Activated CD4-positive, CD25-positive, alpha-beta regulatory T cell treated with anti-CD3 and anti-CD28 coated beads, Interleukin-2, amount 50 U/mL, for 24 hours (primary cell): ENCODE measurements at regions not wholly inside any gene's neighbourhood (a gene's known extent, or its start where the extent isn't known, plus 50 kb on each side); places are given as distances from the start of the nearest gene placed in this dataset.

Experiments used
- ATAC-seq, 2 donors: fragments of 150-1000 bp; cut with Tn5 transposase; one replicate each; pipeline ENCODE4 v1.10.0; 2021; ENCODE audit warnings: mild to moderate bottlenecking in 1 of 2, moderate library complexity in 1 of 2

DNA sequence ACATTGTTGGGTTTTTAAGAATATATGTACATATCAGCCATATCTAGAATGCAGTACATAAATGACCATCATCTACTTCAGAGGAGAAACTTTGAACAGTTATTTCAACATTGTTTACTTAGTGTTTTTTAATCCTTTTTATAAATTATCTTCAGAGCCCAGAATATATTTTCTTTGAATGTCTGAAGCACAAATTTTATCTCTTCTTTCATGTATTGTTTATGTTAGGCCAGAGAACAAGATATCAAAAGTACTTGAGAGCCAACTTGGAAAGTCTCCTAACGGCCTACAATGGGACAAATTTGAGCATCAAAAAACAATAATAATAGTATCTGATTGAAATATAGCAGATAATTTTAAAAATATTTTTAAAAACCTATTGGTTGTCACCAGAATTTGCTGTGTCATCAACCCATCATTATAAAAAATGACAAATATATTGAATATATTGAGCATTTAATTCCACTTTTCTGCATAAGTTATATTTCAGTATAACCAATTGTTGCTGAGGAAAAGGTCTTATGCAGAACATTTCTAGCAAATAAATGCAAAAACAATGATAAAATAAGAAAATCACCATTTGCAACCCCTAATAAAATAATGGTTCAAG lies 67.5 kb upstream of the CCNG1 start:
- no peak for ATAC-seq

DNA sequence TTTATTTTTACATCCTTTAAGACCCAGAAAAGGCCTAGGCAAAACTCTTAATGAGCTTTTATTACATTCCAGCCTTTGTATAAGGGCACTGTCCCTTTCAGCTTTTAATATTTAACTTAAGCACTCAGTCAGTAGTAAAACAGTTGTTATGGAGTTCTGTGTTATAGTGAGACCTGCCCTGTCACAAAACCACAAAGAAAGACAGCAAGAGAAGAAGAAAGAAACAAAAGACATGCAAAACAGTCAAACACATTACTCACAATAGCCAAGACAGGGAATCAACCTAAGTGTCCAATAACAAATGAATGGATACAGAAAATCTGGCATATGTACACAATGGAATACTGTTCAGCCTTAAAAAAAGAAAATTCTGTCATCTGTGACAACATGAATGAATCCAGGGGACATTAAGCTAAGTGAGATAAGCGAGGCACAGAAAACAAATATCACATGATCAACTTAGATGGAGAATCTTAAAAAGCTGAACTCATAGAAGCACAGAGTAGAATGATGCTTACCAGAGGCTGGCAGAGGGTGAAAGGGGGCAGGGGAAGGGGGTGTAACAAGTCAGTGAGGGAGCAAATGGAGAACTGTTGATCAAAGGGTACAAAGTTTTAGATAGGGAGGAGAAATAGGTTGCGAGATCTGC lies 63.8 kb upstream of the CCNG1 start:
- no peak for ATAC-seq

DNA sequence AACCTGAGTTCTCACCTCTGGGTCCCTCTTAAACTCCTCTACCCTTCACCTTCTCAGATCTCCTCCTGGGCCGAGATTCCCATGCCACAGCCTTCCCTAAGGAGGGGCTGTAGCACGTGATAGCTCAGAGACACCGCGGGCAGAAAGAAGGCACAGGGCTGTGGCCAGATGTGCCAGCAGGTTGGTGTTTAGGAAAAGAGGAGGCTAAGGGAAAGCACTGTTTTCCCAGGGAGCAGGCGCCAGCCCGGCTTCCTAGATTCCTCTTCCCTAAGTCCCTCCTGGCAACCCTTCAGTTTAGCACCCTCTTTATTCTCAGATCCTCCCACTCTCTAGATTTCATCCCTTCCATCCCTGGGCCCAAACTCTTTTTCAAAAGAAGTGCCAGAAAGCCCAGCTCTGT lies 59.4 kb upstream of the CCNG1 start:
- ATAC-seq = no peak

DNA sequence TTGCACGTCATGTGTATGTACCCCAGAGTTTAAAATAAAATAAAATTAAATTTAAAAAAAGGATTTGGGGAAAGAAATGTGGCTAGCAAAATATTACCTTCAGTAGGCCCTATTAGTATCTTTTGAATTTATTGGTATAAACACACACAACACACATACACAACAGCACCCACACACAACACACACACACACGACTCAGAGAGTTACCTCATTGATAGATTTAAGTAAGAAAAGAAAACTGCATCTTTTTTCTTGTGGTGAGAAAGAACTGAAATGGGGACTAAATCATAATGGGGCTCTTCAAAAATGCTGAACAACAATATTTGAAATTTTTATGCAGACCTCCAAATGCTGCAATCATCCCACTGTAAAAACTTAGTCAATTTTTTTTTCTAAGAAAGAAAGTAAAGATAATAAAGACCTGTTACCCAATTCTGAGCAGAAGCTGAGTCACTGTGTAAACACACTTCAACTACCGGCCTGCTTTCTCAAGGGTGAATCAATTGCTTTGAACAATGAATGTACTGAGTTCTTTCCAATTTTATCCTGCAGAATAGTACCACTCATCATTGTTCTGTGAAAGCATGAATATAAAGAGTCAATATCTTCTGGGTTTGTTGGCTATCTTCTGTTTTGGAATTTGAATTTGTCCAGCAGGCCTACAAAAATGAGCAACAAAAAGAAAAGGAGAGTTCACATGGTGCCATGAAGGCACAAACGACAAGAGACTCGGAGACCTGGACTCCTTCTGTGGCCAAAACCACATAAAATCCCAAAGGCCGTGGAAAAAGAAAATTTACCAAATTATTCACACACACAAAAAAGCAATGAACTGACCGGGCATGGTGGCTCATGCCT lies 57.9 kb upstream of the CCNG1 start:
- no peak for ATAC-seq

DNA sequence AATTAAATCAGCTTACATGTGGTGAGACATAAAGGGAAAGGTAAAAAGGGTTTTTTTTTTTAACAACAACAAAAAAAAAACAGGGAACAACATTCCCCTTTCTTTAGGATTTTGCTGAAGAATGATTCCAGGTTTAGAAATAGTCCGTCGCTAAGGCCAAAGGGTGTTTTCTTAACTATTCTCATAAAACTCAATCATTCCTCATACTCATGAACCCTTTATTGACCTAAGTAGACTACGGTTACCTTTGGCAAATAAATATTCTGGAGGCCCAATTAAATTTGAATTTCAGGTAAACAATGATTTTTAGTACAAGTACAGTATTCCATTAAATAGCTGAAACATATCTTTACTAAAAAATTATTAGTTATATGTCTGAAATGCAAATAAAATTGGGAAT lies 55.6 kb upstream of the CCNG1 start:
- no peak for ATAC-seq

DNA sequence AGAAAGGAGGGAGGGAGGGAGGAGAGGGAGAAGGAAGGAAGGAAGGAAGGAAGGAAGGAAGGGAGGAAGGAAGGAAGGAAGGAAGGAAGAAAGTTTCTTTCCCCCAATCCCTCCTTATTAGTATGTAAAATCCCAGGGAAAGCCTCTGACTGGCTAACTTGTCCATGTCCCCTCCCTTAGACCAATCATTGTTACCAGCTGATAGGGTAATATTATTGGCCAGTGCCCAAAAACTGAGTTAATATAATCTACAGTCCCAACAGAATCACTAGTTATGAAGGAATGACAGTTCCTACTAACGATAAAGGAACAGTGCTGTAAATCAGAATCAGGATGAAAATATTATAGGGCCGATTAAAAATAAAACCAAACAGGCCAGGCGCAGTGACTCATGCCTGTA lies 53.6 kb upstream of the CCNG1 start:
- no peak for ATAC-seq

DNA sequence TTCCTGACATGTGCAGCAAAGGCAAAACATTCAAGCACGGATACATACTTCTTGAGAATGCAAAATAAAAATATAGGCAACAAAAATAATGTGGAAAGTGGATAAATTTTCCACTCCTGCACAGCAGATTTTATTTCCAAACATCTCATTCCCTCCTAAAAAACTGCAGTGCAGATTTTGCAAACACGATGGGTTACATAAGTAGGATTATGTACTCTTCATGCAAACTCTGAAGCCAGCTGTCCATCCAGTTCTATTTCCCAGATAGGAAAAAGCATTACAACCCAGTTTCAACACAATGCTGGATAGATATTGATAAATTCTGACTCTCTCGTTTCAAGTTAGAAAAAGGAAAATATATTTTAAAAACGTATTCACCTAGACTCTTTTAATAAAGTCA lies 52.7 kb upstream of the CCNG1 start:
- ATAC-seq = no peak

DNA sequence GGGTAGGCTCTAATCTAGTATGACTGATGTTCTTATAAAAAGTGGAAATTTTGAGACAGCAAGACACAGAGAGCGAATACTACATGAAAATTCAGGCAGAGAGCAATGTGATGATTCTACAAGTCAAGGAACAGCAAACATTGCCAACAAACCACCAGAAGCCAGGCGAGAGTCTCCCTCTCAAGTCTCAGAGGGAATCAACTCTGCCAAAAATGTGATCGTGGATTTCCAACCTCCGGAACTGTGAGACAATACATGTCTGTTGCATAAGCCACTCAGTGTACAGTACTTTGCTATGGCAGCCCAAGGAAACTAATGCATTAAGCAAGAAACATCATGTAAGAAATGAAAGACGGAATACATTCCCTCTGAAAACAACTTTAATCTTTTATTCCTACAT lies 52.1 kb upstream of the CCNG1 start:
- no peak for ATAC-seq

DNA sequence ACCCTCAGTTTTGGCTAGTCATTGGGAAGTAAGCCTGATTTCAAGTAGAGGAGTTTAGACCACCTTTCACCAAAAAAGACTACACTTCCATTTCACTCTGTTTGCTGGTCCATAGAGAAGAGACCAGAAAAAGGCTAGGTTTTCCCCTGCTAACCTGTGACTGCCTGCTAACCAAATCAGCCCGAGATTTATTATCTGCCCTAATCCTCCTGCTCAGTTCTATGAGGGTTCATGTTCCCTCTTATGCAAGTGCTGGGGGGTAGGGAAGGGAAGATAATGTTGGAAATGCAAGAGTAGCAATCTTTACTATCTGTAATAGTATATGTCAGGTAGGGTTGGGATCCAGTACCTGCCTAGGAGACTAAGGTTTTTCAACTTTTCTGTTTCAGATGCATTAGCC lies 51.6 kb upstream of the CCNG1 start:
- no peak for ATAC-seq

DNA sequence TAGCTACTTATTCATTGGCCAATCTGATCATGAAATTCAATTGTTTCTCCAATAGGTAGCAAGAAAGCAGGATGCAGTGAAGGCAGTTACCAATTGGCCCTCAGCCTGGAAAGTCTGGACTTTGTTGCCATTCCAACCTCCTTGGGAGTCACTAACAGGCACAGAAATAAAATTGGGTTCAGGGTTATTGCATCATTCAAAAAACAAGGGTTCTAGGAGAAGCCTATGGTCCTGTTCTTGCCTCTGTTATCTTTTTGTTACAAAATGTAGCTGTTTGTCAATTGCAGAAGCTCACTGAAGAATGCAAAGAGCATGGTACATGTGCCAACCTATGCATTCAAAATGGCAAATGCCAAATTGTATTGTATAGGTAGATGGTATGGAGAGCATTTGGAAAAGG lies 51.0 kb upstream of the CCNG1 start:
- ATAC-seq = no peak

DNA sequence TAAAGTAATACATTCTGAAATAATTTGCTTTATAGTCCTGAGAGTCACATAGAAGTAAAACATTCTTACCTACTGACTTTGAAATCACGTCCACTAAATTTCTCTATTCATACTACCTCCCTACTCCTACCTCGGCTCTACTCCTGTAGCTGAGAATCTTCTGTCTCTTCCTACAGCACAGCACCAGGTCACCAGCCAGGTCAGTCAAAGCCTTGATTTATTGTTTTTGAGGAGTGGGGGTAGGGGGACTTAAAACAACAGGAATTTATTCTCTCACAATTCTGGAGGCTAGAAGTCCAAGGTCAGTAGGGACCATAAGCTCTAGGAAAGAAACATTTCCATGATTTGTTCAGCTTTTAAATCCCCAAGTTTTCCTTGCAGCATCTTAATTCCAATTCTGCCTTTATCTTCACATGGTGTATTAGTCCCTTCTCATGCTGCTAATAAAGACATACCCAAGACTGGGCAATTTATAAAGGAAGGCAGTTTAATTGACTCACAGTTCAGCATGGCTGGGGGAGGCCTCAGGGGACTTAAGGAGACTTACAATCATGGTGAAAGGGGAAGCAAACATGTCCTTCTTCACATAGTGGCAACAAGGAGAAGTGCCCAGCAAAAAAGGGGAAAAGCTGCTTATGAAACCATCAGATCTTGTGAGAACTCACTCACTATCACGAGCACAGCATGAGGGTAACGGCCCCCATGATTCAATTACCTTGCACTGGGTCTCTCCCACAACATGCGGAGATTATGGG lies 49.6 kb upstream of the CCNG1 start:
- no peak for ATAC-seq
